ENCODE measurements at regions not wholly inside any gene's neighbourhood (a gene's known extent, or its start where the extent isn't known, plus 50 kb on each side); places are given as distances from the start of the nearest gene placed in this dataset.
"Not testable (repeated sequence)": the region's sequence is repeated elsewhere in the genome, so short reads cannot be mapped to it uniquely, and the experiment has no call there.

GRCh38 chr15:44848859-44849258, 107.6 kb upstream of the TERB2 start:
- H2AFZ ChIP-seq; H3F3A ChIP-seq (ENCODE audit: insufficient read depth, low read depth); BruUV-seq (replicated peaks); H3K27ac ChIP-seq; DNase-seq; CTCF ChIA-PET; H3K79me2 ChIP-seq (ENCODE audit: low read depth); H3K4me3 ChIP-seq; H3K27me3 ChIP-seq (ENCODE audit: insufficient read depth, low read depth); H3K36me3 ChIP-seq (ENCODE audit: low read depth); H3K4me2 ChIP-seq; POLR2A ChIA-PET (ENCODE audit: unreplicated experiment); H3K9me3 ChIP-seq (ENCODE audit: insufficient read depth, low read depth); H3K9me2 ChIP-seq (ENCODE audit: insufficient read depth); H3K4me1 ChIP-seq (replicated peaks; ENCODE audit: insufficient read depth); intact Hi-C loops (cut with micrococcal nuclease; ENCODE audit: unreplicated experiment); H4K20me1 ChIP-seq (ENCODE audit: insufficient read depth): not testable (repeated sequence)

GRCh38 chr15:44849701-44850403, 106.6 kb upstream of the TERB2 start:
- intact Hi-C loops (cut with micrococcal nuclease; ENCODE audit: unreplicated experiment), result loop anchor here (5.0 kb wide), 1 partner anchor 77 kb away; no protein-coding TSS in a partner anchor
- not testable (repeated sequence) for H3K9me3 ChIP-seq (ENCODE audit: insufficient read depth, low read depth)

DNA sequence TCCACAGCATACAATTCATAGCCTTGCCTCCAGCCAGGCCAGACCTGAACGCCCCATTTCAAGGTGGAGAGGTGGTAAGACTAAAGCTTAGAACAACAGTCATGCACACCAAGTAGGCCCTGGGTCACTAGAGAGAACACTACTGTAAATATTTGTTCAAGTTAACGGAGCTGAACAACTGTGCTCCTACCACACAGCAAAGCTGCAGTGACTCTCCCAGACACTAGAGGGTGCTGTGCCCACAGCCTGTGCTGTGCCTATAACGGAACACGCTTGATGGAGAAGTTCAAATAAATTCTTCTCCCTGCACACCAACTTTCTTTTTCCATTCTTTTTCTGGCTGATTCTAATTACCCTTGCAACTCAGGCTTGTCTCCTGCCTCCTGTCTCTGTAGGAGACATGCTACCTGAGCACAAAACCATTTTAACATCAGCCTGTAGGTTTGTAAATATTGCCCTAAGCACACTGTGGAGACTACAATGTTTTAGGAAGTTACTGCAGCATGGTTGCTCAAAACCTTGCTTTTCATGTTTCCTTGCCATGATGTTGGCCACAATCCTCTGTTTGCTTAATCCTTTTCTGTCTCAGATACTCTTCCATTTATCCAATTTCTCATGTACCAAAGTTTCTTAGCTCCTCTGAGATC, 103.1 kb upstream of the TERB2 start:
- POLR2A ChIA-PET (ENCODE audit: unreplicated experiment), result interaction anchor here (0.6 kb wide), 1 partner anchor 140 kb away, joined by 4 read pairs; no protein-coding TSS in a partner anchor
- H3K9me3 ChIP-seq (ENCODE audit: insufficient read depth, low read depth); H2AFZ ChIP-seq; H3K79me2 ChIP-seq (ENCODE audit: low read depth); H3K36me3 ChIP-seq (ENCODE audit: low read depth); H3K27ac ChIP-seq; H3K9me2 ChIP-seq (ENCODE audit: insufficient read depth); H3K4me3 ChIP-seq; BruUV-seq (replicated peaks); H3K4me1 ChIP-seq (replicated peaks; ENCODE audit: insufficient read depth); H3K4me2 ChIP-seq; H3K27me3 ChIP-seq (ENCODE audit: insufficient read depth, low read depth); H3F3A ChIP-seq (ENCODE audit: insufficient read depth, low read depth); H4K20me1 ChIP-seq (ENCODE audit: insufficient read depth): not testable (repeated sequence)
- intact Hi-C loops (cut with micrococcal nuclease; ENCODE audit: unreplicated experiment), result loop anchor here (5.0 kb wide), 1 partner anchor 74 kb away; no protein-coding TSS in a partner anchor
- TF ChIP-seq CTCF (conservative IDR thresholded peaks at IDR 0.05), result peak; percentile 73
- peak; percentile 35 to 59 for DNase-seq
- CTCF ChIA-PET, result interaction anchor here (1.5 kb wide), 1 partner anchor 265 kb away, joined by 5 read pairs; no protein-coding TSS in a partner anchor

More at GRCh38 chr15:44849701-44850403, 106.6 kb upstream of the TERB2 start:
- H3K27ac ChIP-seq; H3K4me3 ChIP-seq; H4K20me1 ChIP-seq (ENCODE audit: insufficient read depth); H2AFZ ChIP-seq; H3K36me3 ChIP-seq (ENCODE audit: low read depth); H3K9me2 ChIP-seq (ENCODE audit: insufficient read depth); H3K79me2 ChIP-seq (ENCODE audit: low read depth); H3K4me1 ChIP-seq (replicated peaks; ENCODE audit: insufficient read depth); H3K4me2 ChIP-seq; POLR2A ChIA-PET (ENCODE audit: unreplicated experiment); H3K27me3 ChIP-seq (ENCODE audit: insufficient read depth, low read depth); BruUV-seq (replicated peaks); DNase-seq; CTCF ChIA-PET; H3F3A ChIP-seq (ENCODE audit: insufficient read depth, low read depth): not testable (repeated sequence)

DNA sequence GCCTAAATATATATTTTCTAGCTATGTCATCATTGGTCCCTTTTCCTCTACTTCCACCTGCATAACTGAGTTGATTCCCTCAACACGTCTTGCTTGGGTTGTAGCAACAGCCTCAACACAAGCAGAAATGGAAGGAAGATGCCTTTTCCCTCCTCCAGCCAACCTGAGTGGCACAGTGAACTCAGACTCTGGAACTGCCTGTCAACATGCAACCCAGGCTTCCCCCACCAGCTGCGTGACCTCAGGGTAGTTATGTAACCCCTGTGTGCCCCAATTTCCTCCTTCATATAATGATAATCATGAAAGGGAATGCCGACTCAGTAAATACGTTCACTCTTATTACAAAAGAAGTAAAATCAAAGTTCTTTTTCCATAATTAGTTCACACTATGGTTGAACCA, 101.8 kb upstream of the TERB2 start:
- H3K4me2 ChIP-seq; H3K79me2 ChIP-seq (ENCODE audit: low read depth); DNase-seq; H3K4me1 ChIP-seq (replicated peaks; ENCODE audit: insufficient read depth); H2AFZ ChIP-seq; H3K36me3 ChIP-seq (ENCODE audit: low read depth); H3K9me2 ChIP-seq (ENCODE audit: insufficient read depth); H3K9me3 ChIP-seq (ENCODE audit: insufficient read depth, low read depth); CTCF ChIA-PET; H3K27me3 ChIP-seq (ENCODE audit: insufficient read depth, low read depth); H3K27ac ChIP-seq; H4K20me1 ChIP-seq (ENCODE audit: insufficient read depth); POLR2A ChIA-PET (ENCODE audit: unreplicated experiment); H3K4me3 ChIP-seq; BruUV-seq (replicated peaks); H3F3A ChIP-seq (ENCODE audit: insufficient read depth, low read depth): not testable (repeated sequence)
- intact Hi-C loops (cut with micrococcal nuclease; ENCODE audit: unreplicated experiment), result loop anchor here (5.0 kb wide), 1 partner anchor 73 kb away; no protein-coding TSS in a partner anchor

DNA sequence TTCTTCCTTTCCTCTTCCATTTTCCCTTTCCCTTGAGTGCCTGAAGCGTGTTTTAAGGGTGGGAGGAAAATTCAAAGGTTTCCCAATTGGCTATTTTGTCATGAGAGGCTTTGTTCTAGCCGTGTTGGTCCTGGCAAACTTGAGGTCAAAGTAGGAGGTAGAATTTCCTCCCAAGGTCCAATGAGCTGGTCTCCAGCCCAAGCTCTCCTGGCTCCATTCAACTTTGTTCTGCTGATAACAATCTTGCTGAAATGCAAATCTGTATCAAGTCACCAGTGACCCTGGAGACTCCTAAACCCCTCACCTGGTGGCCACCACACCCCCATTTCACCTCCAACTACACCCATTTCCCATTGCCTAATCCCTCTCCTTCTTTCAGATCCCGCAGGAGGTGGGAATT, 100.2 kb upstream of the TERB2 start:
- H3K27ac ChIP-seq; H3K9me2 ChIP-seq (ENCODE audit: insufficient read depth); POLR2A ChIA-PET (ENCODE audit: unreplicated experiment); H3K4me3 ChIP-seq; BruUV-seq (replicated peaks); H4K20me1 ChIP-seq (ENCODE audit: insufficient read depth); H3F3A ChIP-seq (ENCODE audit: insufficient read depth, low read depth); H3K9me3 ChIP-seq (ENCODE audit: insufficient read depth, low read depth); DNase-seq; H3K36me3 ChIP-seq (ENCODE audit: low read depth); H3K27me3 ChIP-seq (ENCODE audit: insufficient read depth, low read depth); H3K4me2 ChIP-seq; intact Hi-C loops (cut with micrococcal nuclease; ENCODE audit: unreplicated experiment); CTCF ChIA-PET; H3K79me2 ChIP-seq (ENCODE audit: low read depth); H3K4me1 ChIP-seq (replicated peaks; ENCODE audit: insufficient read depth); H2AFZ ChIP-seq: not testable (repeated sequence)

DNA sequence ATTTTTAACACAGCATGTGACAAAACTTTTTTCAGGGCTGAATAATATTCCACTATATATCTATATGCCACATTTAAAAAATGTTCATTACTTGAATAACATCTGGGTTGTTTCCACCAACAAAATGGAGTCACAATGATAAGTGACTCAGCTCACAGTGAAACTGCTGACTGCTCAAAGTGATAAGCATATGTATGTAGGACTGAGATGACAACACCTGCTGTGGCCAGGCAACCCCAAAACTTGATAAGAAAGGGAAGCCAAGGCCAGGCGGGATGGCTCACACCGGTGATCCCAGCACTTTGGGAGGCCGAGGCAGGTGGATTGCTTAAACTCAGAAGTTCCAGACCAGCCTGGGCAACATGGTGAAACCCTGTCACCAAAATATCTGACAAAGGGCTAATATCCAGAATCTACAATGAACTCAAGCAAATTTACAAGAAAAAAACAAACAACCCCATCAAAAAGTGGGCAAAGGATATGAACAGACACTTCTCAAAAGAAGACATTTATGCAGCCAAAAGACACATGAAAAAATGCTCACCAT, 99.2 kb upstream of the TERB2 start:
- H3K4me1 ChIP-seq (replicated peaks; ENCODE audit: insufficient read depth); H3K4me3 ChIP-seq; BruUV-seq (replicated peaks); H3K27me3 ChIP-seq (ENCODE audit: insufficient read depth, low read depth); H3K27ac ChIP-seq; H3K4me2 ChIP-seq; DNase-seq; H3K9me2 ChIP-seq (ENCODE audit: insufficient read depth); H3K9me3 ChIP-seq (ENCODE audit: insufficient read depth, low read depth); H3F3A ChIP-seq (ENCODE audit: insufficient read depth, low read depth); H2AFZ ChIP-seq; H3K36me3 ChIP-seq (ENCODE audit: low read depth); H4K20me1 ChIP-seq (ENCODE audit: insufficient read depth); POLR2A ChIA-PET (ENCODE audit: unreplicated experiment); CTCF ChIA-PET; H3K79me2 ChIP-seq (ENCODE audit: low read depth); intact Hi-C loops (cut with micrococcal nuclease; ENCODE audit: unreplicated experiment): not testable (repeated sequence)

Measured in PC-9 (cell line).